DOHH2 (cell line): ENCODE measurements at regions not wholly inside any gene's neighbourhood (a gene's known extent, or its start where the extent isn't known, plus 50 kb on each side); places are given as distances from the start of the nearest gene placed in this dataset.

Experiments
- H3F3A ChIP-seq: fragments of 200-600 bp; sonication (generic), shearing (Covaris generic); 2 replicates; pipeline ENCODE4 v1.6.0; 2016; ENCODE audit warnings: antibody characterized with exemption, mild to moderate bottlenecking; ENCODE audit not compliant: control insufficient read depth, insufficient read depth
- H3K27ac ChIP-seq: fragments of 200-600 bp; sonication (generic); 2 replicates; pipeline ENCODE4 v1.5.1; 2014; ENCODE audit warnings: low read depth, mild to moderate bottlenecking, low read length, moderate library complexity
- H3K27me3 ChIP-seq: fragments of 200-600 bp; sonication (generic); 2 replicates; pipeline ENCODE4 v1.6.1; 2014; ENCODE audit warnings: mild to moderate bottlenecking, low read length, mixed read lengths; ENCODE audit not compliant: control insufficient read depth
- H3K36me3 ChIP-seq: fragments of 200-600 bp; sonication (generic); 2 replicates; pipeline ENCODE4 v1.6.1; 2014; ENCODE audit warnings: mild to moderate bottlenecking, low read length, moderate library complexity, mixed read lengths; ENCODE audit not compliant: control insufficient read depth
- H3K4me1 ChIP-seq: fragments of 200-600 bp; sonication (generic); 2 replicates; pipeline ENCODE4 v1.6.1; 2014; ENCODE audit warnings: mild to moderate bottlenecking, low read length, mixed read lengths; ENCODE audit not compliant: control insufficient read depth
- H3K4me2 ChIP-seq: fragments of 200-600 bp; sonication (generic); 2 replicates; pipeline ENCODE4 v1.6.0; 2014; ENCODE audit warnings: mild to moderate bottlenecking, low read length, moderate library complexity
- H3K4me3 ChIP-seq: fragments of 200-600 bp; sonication (generic); 2 replicates; pipeline ENCODE4 v1.5.1; 2014; ENCODE audit warnings: mild to moderate bottlenecking, low read length, mixed read lengths
- H3K79me2 ChIP-seq: fragments of 200-600 bp; sonication (generic); 2 replicates; pipeline ENCODE4 v1.6.1; 2014; ENCODE audit warnings: mild to moderate bottlenecking, low read length, mixed read lengths; ENCODE audit not compliant: control insufficient read depth
- H3K9me2 ChIP-seq: fragments of 200-600 bp; sonication (generic); replicated peaks from 2 replicates; pipeline ENCODE4 v1.6.1; 2014; ENCODE audit warnings: mild to moderate bottlenecking, low read length, mixed read lengths; ENCODE audit not compliant: control insufficient read depth
- H3K9me3 ChIP-seq: fragments of 200-600 bp; sonication (generic); 2 replicates; pipeline ENCODE4 v1.6.1; 2014; ENCODE audit warnings: antibody characterized with exemption, low read length, mixed read lengths; ENCODE audit not compliant: control insufficient read depth, insufficient read depth
- H4K20me1 ChIP-seq: fragments of 200-600 bp; sonication (generic); 2 replicates; pipeline ENCODE4 v1.6.0; 2014; ENCODE audit warnings: low read depth, mild to moderate bottlenecking, antibody characterized with exemption, low read length, moderate library complexity; ENCODE audit not compliant: control insufficient read depth, insufficient read depth
- CTCF ChIP-seq: fragments of 200-600 bp; sonication (generic); IDR thresholded peaks from one replicate; pipeline ENCODE4 v1.5.1; 2014; ENCODE audit warnings: antibody characterized with exemption, mild to moderate bottlenecking, low read depth, low read length; ENCODE audit not compliant: poor library complexity, severe bottlenecking
- EZH2phosphoT487 ChIP-seq: fragments of 200-600 bp; sonication (generic); IDR thresholded peaks from 2 replicates; pipeline ENCODE4 v1.6.1; 2017; ENCODE audit warnings: borderline replicate concordance, mild to moderate bottlenecking, antibody characterized with exemption, low read length, moderate library complexity, mixed read lengths

- H3K4me1 ChIP-seq = no peaks in the 10 kb centered on the region
- no peak overlapping the region for H3K27ac ChIP-seq
- no peaks in the 10 kb centered on the region for H3F3A ChIP-seq
- H3K79me2 ChIP-seq = no peaks in the 10 kb centered on the region
- no peaks in the 10 kb centered on the region for H4K20me1 ChIP-seq
- no peaks in the 10 kb centered on the region for H3K36me3 ChIP-seq
- no peaks in the 10 kb centered on the region for H3K9me3 ChIP-seq
- no peaks in the 10 kb centered on the region for H3K9me2 ChIP-seq
- no peak overlapping the region for H3K4me3 ChIP-seq
- H3K4me2 ChIP-seq = no peak overlapping the region
- no peaks in the 10 kb centered on the region for H3K27me3 ChIP-seq
- TF ChIP-seq EZH2phosphoT487 = no peak
- TF ChIP-seq CTCF = no peak
Measured at GRCh38 chr11:32266601-32267000, 168.7 kb downstream of the WT1 start.

GRCh38 chr11:32267679-32268187 is 167.6 kb downstream of the WT1 start:
- Histone ChIP-seq H3K4me3 (no peak overlapping the region), H3K4me1 (no peaks in the 10 kb centered on the region), H3K79me2 (no peaks in the 10 kb centered on the region), H4K20me1 (no peaks in the 10 kb centered on the region), H3K27me3 (no peaks in the 10 kb centered on the region), H3K27ac (no peak overlapping the region), H3F3A (no peaks in the 10 kb centered on the region), H3K9me2 (no peaks in the 10 kb centered on the region), H3K9me3 (no peaks in the 10 kb centered on the region), H3K36me3 (no peaks in the 10 kb centered on the region), H3K4me2 (no peak overlapping the region)
- TF ChIP-seq CTCF (no peak), EZH2phosphoT487 (no peak)

- Histone ChIP-seq H3F3A (no peaks in the 10 kb centered on the region), H3K27ac (no peak overlapping the region), H3K4me2 (no peak overlapping the region), H3K4me3 (no peak overlapping the region), H3K79me2 (no peaks in the 10 kb centered on the region), H3K9me2 (no peaks in the 10 kb centered on the region), H3K27me3 (no peaks in the 10 kb centered on the region), H3K4me1 (no peaks in the 10 kb centered on the region), H3K9me3 (no peaks in the 10 kb centered on the region), H3K36me3 (no peaks in the 10 kb centered on the region), H4K20me1 (no peaks in the 10 kb centered on the region)
- no peak for TF ChIP-seq CTCF
- no peak for TF ChIP-seq EZH2phosphoT487
Measured at GRCh38 chr11:32273931-32274330, 161.4 kb downstream of the WT1 start.
